SK-MEL-5 (cell line): ENCODE measurements at regions not wholly inside any gene's neighbourhood (a gene's known extent, or its start where the extent isn't known, plus 50 kb on each side); places are given as distances from the start of the nearest gene placed in this dataset.

Experiments
- DNase-seq: peaks from one replicate; pipeline ENCODE4 v3.0.0-alpha.2; 2016; ENCODE audit warnings: low read depth, low spot score
- in situ Hi-C: cut with HindIII; loops from 2 replicates; pipeline ENCODE4 v1.10.0; 2016; ENCODE audit warnings: low sequenced_read_pairs, high pct_unique_total_duplicates, low pct_unique_long_range_greater_than_20kb

- peak; percentile 41 for DNase-seq
Measured at GRCh38 chr1:245045087-245045881, 109.5 kb upstream of the KIF26B start.

GRCh38 chr1:245043611-245043940 is 111.2 kb upstream of the KIF26B start:
- in situ Hi-C loops: loop anchor here (25.0 kb wide), 1 partner anchor 206 kb away; the partner anchor contains the start of gene COX20
- no peak for DNase-seq

More at GRCh38 chr1:245045087-245045881, 109.5 kb upstream of the KIF26B start:
- in situ Hi-C loops: loop anchor here (25.0 kb wide), 1 partner anchor 208 kb away; the partner anchor contains the start of gene COX20

GRCh38 chr1:245041058-245041698 is 113.6 kb upstream of the KIF26B start:
- in situ Hi-C loops: loop anchor here (25.0 kb wide), 1 partner anchor 204 kb away; the partner anchor contains the start of gene COX20
- DNase-seq: no peak

DNA sequence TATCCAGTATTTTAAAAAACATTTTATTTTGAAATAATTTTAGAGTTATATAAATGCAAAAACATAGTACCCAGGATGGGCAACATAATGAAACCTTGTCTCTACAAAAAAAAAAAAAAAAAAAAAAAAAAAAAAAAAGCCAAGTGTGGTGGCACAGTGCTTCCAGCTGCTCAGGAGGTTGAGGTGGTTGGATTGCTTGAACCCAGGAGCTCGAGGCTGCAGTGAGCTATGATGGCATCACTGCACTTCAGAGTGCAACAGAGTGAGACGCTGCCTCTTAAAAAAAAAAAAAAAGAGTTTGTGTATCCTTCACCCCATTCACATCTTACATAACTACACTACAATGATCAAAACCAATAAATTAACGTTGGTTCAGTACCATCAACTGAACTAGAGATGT is 115.6 kb upstream of the KIF26B start:
- in situ Hi-C loops: loop anchor here (25.0 kb wide), 1 partner anchor 202 kb away; the partner anchor contains the start of gene COX20
- no peak for DNase-seq

DNA sequence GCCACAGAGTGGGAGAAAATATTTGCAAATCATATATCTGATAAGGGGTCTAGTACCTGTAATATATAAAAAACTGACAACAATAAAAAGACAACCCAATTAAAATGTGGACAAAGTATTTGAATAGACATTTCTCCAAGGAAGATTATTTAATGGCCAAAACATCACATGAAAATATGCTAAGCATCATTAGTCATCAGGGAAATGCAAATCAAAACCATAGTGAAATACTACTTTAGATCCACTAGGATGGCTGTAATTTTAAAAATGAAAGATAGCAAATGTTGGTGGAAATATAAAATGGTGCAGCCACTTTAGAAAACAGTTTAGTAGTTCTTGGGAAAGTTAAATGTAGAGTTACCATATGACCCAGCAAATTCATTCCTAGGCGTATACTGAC is 118.7 kb upstream of the KIF26B start:
- in situ Hi-C loops: loop anchor here (25.0 kb wide), 1 partner anchor 199 kb away; the partner anchor contains the start of gene COX20
- no peak for DNase-seq

GRCh38 chr1:245031041-245031440 is 123.7 kb upstream of the KIF26B start:
- no peak for DNase-seq
- in situ Hi-C loops: loop anchor here (25.0 kb wide), 1 partner anchor 194 kb away; the partner anchor contains the start of gene COX20

- no peak for DNase-seq
- in situ Hi-C loops: loop anchor here (25.0 kb wide), 1 partner anchor 189 kb away; the partner anchor contains the start of gene COX20
Measured at GRCh38 chr1:245026247-245026646, 128.5 kb upstream of the KIF26B start.

DNA sequence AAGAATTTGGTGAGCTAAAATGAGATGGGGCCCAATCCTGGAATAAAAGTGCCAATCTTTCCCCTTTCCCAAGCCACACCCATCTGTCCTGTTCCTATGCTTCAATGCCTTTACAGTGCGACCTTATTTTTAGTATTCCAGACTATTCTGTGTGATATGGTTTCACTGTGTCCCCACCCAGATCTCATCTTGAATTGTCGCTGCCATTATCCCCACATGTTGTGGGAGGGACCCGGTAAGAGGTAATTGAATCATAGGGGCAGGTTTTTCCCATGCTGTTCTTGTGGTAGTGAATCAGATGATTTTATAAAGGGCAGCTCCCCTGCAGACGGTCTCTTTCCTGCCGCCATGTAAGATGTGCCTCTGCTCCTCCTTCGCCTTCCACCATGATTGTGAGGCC is 129.3 kb upstream of the KIF26B start:
- no peak for DNase-seq
- in situ Hi-C loops: loop anchor here (25.0 kb wide), 1 partner anchor 188 kb away; the partner anchor contains the start of gene COX20

DNA sequence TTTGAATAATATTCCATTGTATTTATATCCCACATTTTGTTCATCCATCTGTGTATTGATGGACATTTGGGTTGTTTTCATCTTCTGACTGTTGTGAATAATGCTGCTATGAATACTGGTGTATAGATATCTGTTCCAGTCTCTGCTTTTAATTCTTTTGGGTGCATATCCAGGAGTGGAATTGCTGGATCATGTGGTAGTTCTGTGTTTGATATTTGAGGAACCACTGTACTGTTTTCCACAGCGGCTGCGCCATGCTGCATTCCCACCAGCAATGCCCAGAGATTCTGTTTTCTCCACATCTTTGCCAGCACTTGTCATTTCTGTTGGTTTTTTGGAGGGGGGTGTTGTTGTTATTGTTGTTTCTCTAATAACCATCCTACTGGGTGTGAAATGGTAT is 131.6 kb upstream of the KIF26B start:
- in situ Hi-C loops: no loop called here
- DNase-seq: no peak

DNA sequence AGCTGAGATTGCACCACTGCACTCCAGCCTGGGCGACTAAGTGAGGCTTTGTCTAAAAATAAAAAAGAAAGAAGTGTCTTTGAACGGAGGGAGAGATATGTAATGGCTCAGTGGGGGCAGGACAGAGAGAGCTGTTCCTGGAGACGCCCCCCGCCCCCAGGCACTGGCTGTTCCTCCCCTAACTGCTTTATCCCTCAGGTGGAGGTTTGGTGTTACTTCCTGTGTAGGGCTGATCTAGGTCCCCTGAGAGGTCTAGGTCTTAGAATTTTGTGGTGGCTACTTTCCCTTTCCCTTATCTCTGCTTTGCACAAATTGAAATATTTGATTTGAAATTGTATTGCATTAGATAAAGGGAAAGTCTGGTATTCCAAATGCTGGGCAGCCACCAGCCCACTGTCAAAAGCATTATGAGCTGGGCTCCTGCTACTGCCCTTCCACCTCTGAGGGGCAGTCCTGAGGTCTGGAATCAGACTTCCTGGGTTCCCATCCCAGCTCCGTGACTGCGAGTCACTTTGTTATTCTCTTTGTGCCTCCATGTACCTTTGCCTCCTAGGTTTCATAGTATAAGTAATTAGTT is 134.8 kb upstream of the KIF26B start:
- DNase-seq: no peak
- in situ Hi-C loops: no loop called here

- DNase-seq: no peak
- in situ Hi-C loops: no loop called here
Measured at GRCh38 chr1:245016700-245017099, 138.1 kb upstream of the KIF26B start.

DNA sequence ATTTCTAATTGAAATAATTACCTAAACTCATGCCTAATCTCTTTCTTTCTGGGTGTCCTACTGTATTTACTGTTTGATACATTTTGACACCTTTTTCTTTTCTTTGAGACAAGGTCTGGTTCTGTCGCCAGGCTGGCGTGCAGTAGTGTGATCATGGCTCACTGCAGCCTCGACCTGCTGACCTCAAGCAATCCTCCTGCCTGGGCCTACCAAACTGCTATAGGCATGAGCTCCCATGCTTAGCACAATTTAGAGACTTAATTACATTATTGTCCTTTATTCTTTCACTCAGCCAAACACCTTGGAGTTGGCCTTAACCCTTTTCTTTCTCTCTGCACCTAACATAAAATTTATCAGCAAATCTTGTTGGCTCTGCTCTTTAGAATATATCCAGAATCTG is 139.8 kb upstream of the KIF26B start:
- in situ Hi-C loops: no loop called here

DNA sequence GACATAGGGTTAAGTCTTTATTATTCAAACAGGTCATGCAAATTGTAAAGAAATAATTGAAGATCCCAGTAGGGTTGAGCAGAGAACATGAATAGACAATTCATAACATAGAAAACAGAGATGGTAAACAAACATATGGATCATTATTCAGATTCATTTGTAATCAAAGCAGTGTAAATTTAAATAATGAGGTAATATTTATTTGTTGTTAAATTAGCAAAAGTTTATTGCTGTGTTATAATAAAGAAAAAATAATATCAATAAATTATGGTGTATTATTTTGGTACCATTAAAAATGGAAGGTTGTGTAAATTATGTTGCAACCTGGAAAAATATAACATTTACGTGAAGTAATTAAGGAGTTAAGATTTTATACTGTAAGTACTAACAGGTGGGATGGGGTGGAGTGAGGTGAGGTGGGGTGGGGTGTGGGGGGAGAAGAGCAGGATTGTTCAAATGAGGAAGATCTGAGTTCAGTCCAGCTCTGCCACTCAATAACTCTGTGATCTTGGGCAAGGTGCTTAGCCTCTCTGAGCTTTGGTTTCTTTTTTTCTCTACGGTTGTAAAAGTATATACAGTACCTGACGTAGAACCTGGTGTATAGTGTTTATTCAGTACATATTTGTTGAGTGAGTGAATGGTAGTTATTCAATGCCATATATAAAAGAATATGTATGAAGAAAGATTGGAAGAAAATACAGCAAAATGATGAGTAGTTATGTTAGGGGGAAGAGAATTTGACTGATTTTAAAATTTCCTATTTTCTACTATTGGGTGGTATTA is 140.3 kb upstream of the KIF26B start:
- in situ Hi-C loops: no loop called here
- DNase-seq: no peak

More for the DNA sequence above, 139.8 kb upstream of the KIF26B start:
- no peak for DNase-seq

- no peak for DNase-seq
- in situ Hi-C loops: no loop called here
Measured at GRCh38 chr1:245010018-245010614, 144.7 kb upstream of the KIF26B start.

DNA sequence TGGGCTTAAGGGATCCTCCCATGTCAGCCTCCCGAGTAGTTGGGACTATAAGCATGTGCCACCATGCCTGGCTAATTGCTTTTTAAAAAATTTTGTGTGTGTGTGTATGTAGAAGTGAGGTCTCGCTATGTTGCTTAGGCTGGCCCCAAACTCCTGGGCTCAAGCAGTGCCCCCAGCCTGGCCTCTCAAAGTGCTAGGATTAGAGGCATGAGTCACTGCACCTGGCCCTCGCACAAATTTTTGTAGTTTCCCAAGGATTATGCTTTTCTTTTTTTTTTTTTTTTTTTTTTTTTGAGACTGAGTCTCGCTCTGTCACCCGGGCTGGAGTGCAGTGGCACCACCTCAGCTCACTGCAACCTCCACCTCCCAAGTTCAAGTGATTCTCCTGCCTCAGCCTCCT is 144.4 kb upstream of the HNRNPU start:
- DNase-seq: no peak
- in situ Hi-C loops: no loop called here

- in situ Hi-C loops: no loop called here
- DNase-seq: no peak
Measured at GRCh38 chr1:245007852-245008251, 143.5 kb upstream of the HNRNPU start.

GRCh38 chr1:245003246-245003645 is 138.9 kb upstream of the HNRNPU start:
- in situ Hi-C loops: no loop called here
- no peak for DNase-seq
